ENCODE measurements at regions not wholly inside any gene's neighbourhood (a gene's known extent, or its start where the extent isn't known, plus 50 kb on each side); places are given as distances from the start of the nearest gene placed in this dataset.

DNA sequence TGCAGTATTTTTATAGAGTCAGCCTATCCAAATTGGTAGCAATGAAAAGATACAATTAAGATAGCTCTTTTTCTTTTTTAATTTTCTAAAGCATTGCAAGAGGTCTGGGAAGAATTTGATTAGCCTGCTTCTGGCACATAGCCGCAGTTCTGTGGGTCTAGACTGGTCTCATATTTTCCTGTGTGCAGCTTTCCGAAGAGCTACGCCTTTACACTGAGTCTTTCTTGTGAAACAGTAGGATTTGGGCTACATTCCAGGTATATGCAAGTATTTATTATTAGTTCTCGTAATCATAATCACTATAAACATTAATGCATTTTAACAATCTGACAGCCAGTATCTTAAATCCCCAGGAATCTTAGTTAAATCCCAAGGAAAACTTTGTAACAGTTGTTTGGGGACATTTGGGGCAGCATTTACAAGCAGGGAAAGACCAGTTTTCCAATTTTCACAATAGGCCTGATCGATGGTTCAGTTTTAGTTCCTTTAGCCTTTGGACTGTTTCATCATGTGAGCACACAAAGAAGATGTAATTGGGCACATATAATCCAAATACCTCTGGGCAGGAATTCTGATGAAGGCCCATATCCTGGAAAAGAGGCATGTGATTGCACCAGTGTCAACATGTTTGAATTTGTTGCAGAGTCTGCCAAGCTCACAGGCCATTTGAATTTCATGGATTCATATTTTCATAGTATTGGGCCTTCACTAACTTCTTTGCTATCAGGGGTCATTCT, 287.3 kb downstream of the INHBA start:
- no peak overlapping the region for H3K4me3 ChIP-seq
- H3K27me3 ChIP-seq = no peaks in the 10 kb centered on the region
- no peaks in the 10 kb centered on the region for H3K36me3 ChIP-seq (replicated peaks; ENCODE audit: insufficient read depth, low read depth)
- H4K20me1 ChIP-seq (ENCODE audit: insufficient read depth, poor library complexity, severe bottlenecking) = no peaks in the 10 kb centered on the region
- H3K27ac ChIP-seq = peak overlapping the region; percentile 38
- no peak overlapping the region for H2AFZ ChIP-seq
- no peaks in the 10 kb centered on the region for H3K9me2 ChIP-seq (replicated peaks; ENCODE audit: insufficient read depth)
- H3K9me3 ChIP-seq (ENCODE audit: low read depth) = no peaks in the 10 kb centered on the region
- DNase-seq (ENCODE audit: low spot score) = peak; percentile 8
- WGBS (ENCODE audit: low lambda C conversion rate, missing lambda C conversion rate) = 45% methylated on average over 5 of the region's 5 CpGs
- no peaks in the 10 kb centered on the region for H3K79me2 ChIP-seq
- H3K4me2 ChIP-seq = no peak overlapping the region
- TF ChIP-seq EZH2phosphoT487 (IDR thresholded peaks at IDR 0.05; ENCODE audit: low read depth, severe bottlenecking, unreplicated experiment) (no peak), EZH2 (IDR thresholded peaks at IDR 0.05; ENCODE audit: borderline replicate concordance) (no peak)
- TF ChIP-seq, protein P1, sequence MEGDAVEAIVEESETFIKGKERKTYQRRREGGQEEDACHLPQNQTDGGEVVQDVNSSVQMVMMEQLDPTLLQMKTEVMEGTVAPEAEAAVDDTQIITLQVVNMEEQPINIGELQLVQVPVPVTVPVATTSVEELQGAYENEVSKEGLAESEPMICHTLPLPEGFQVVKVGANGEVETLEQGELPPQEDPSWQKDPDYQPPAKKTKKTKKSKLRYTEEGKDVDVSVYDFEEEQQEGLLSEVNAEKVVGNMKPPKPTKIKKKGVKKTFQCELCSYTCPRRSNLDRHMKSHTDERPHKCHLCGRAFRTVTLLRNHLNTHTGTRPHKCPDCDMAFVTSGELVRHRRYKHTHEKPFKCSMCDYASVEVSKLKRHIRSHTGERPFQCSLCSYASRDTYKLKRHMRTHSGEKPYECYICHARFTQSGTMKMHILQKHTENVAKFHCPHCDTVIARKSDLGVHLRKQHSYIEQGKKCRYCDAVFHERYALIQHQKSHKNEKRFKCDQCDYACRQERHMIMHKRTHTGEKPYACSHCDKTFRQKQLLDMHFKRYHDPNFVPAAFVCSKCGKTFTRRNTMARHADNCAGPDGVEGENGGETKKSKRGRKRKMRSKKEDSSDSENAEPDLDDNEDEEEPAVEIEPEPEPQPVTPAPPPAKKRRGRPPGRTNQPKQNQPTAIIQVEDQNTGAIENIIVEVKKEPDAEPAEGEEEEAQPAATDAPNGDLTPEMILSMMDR (IDR thresholded peaks at IDR 0.05; ENCODE audit: poor library complexity) = no peak
- H3K4me1 ChIP-seq (ENCODE audit: insufficient read depth) = peaks cover 9% of the 10 kb centered on the region

DNA sequence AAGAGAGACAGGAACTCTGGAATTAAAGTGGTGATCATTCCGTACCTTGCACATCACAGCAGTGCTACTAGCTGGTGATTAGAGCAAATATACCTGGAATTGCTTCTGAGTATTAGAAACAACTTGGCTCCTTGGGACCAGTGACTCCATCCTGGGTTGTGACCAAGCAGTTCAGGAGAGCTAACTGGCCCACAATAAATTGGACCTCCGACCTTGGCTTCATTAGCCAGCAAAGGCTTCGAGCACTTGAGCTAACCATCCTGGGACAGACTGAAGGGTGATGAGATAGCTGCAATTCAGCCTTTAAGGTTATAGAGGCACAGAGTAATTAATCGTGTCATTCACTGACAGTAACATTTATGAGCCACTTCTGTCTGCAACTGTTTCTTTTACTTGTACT, 287.8 kb downstream of the INHBA start:
- no peak for TF ChIP-seq EZH2phosphoT487 (IDR thresholded peaks at IDR 0.05; ENCODE audit: low read depth, severe bottlenecking, unreplicated experiment)
- TF ChIP-seq EZH2 (IDR thresholded peaks at IDR 0.05; ENCODE audit: borderline replicate concordance) = no peak
- TF ChIP-seq, protein P1 (IDR thresholded peaks at IDR 0.05; ENCODE audit: poor library complexity) = no peak
- Histone ChIP-seq H3K9me3 (ENCODE audit: low read depth) (no peaks in the 10 kb centered on the region), H4K20me1 (ENCODE audit: insufficient read depth, poor library complexity, severe bottlenecking) (no peaks in the 10 kb centered on the region), H2AFZ (no peak overlapping the region), H3K27me3 (no peaks in the 10 kb centered on the region), H3K36me3 (replicated peaks; ENCODE audit: insufficient read depth, low read depth) (no peaks in the 10 kb centered on the region), H3K4me2 (no peak overlapping the region), H3K4me3 (no peak overlapping the region), H3K79me2 (no peaks in the 10 kb centered on the region), H3K9me2 (replicated peaks; ENCODE audit: insufficient read depth) (no peaks in the 10 kb centered on the region), H3K27ac (peak overlapping the region; percentile 38), H3K4me1 (ENCODE audit: insufficient read depth) (peaks cover 9% of the 10 kb centered on the region)
- no peak for DNase-seq (ENCODE audit: low spot score)
- WGBS (ENCODE audit: low lambda C conversion rate, missing lambda C conversion rate) = 71% methylated on average over 4 of the region's 4 CpGs

DNA sequence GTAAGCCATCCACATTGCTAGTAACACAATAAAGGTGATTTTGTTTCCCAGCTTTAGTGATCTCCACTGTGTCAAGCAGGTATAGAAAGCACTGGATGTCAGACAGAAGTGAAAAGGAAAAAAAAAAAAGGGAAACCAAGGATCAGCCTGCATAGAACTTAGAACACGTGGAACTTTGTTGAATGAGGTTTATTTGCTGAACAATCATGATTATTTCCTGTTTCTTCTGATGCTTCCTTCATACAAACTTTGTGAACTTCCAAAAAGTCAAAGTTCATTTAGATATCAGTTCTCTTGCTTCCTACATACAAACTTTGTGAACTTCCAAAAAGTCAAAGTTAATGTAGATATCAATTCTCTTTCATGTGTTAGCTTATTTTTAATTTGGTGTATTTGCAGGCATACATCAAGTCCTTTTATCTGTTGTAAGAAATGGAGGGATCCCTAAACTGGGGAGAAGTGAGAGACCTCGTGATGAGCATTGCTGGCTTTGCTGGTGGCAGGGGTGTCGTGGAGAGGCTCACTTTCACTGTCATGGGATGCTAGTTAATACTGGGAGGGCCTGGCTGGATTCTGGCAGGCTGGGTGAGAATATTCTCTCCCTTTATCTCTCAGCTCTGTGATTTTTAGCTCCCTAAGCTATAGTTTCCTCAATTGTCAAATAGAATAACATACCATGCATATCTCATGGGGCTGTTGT, 298.4 kb downstream of the INHBA start:
- no peak overlapping the region for H3K4me3 ChIP-seq
- no peak overlapping the region for H2AFZ ChIP-seq
- no peaks in the 10 kb centered on the region for H3K9me3 ChIP-seq (ENCODE audit: low read depth)
- H4K20me1 ChIP-seq (ENCODE audit: insufficient read depth, poor library complexity, severe bottlenecking) = no peaks in the 10 kb centered on the region
- no peaks in the 10 kb centered on the region for H3K9me2 ChIP-seq (replicated peaks; ENCODE audit: insufficient read depth)
- TF ChIP-seq, protein P1 (IDR thresholded peaks at IDR 0.05; ENCODE audit: poor library complexity) = no peak
- TF ChIP-seq EZH2 (IDR thresholded peaks at IDR 0.05; ENCODE audit: borderline replicate concordance) = no peak
- no peak for TF ChIP-seq EZH2phosphoT487 (IDR thresholded peaks at IDR 0.05; ENCODE audit: low read depth, severe bottlenecking, unreplicated experiment)
- DNase-seq (ENCODE audit: low spot score) = no peak
- no peaks in the 10 kb centered on the region for H3K79me2 ChIP-seq
- no peak overlapping the region for H3K27ac ChIP-seq
- no peaks in the 10 kb centered on the region for H3K36me3 ChIP-seq (replicated peaks; ENCODE audit: insufficient read depth, low read depth)
- H3K27me3 ChIP-seq = no peaks in the 10 kb centered on the region
- no peak overlapping the region for H3K4me2 ChIP-seq
- H3K4me1 ChIP-seq (ENCODE audit: insufficient read depth) = no peaks in the 10 kb centered on the region
- WGBS (ENCODE audit: low lambda C conversion rate, missing lambda C conversion rate) = 56% methylated on average over 3 of the region's 3 CpGs
